T-helper 9 cell (primary cell): ENCODE measurements at regions not wholly inside any gene's neighbourhood (a gene's known extent, or its start where the extent isn't known, plus 50 kb on each side); places are given as distances from the start of the nearest gene placed in this dataset.

Experiments
- DNase-seq: peaks from one replicate; pipeline ENCODE4 v3.0.0-alpha.2; 2020

- DNase-seq: no peak
Observed at GRCh38 chr17:14805348-14805747, 459.8 kb downstream of the PMP22 start.

DNA sequence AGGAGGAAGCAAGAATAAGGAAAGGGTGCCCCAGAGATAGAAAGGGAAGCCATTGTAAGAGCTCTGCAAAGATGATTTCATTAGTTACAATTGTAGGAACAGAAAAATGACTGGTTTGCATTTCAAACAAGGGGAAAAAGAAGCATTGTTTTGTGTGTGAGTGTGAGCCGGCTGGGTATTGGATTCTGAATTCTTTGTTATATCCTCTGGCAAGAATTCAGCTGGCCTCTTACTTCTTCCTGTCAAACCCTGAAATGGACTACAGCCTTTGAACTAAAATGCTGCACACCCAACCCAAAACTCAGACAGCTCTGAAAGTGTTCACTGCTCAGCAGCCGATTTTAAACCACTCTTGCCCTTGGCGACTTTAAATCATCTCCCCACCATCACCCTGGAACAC, 461.3 kb downstream of the PMP22 start:
- no peak for DNase-seq

GRCh38 chr17:14797801-14798200, 467.3 kb downstream of the PMP22 start:
- DNase-seq: no peak

DNA sequence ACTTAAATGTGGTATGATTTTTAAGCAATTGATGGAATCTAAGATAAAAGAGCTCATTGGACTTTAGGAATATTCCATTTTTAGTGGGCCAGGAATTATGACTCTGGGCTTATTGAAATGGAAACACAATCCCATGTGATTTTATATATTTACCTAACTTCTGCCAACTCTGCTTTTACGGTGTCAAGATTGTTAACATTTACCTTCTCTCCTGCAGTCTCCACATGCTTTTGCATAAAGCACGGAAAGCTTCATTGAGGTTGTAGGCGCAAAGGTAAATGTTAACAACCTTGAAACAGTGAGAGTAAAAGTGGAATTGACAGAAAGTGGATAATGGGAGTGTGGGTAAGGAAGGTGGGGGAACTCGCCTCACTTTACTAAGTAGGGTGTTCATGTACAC, 468.1 kb downstream of the PMP22 start:
- DNase-seq: no peak

- no peak for DNase-seq
Observed at GRCh38 chr17:14794961-14795360, 470.2 kb downstream of the PMP22 start.

GRCh38 chr17:14793237-14793636, 471.9 kb downstream of the PMP22 start:
- no peak for DNase-seq

GRCh38 chr17:14792746-14793145, 472.4 kb downstream of the PMP22 start:
- no peak for DNase-seq

DNA sequence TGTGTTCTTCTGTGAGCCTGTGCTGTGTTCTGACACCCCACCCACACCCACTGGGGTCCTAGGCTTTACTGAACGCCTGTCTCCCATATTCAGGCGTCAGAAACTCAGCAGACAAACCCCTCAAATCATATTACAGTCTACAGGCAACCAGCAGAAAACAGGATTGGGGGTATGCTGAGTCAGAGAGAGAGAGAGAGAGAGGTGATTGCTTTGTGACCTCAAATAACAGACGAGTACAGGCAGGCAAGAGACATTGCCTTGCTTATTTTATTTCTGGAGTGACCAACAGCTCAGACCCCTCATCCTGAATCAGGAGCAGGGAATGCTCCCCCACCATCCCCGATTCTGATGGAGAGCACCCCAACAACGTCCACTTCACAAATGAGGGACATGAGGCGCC, 473.9 kb downstream of the PMP22 start:
- DNase-seq: no peak

DNA sequence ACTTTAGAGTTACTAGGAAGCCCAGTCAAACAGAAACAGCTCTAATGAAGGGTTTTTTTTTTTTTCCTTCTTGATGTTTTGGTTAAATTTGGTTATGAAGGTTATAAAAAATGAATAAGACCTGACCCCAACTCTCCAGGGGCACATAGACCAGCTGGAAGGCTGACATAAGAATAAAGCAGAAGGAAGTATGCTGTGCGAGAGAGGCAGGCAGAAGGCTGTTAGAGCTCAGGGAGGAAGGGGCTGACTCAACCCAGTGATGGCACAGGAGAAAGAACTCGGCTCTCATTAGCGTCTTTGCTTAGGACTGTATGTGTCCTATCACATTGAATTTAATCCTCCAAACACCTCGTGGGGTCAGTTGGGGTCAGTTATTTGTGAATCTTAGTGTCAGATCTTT, 474.6 kb downstream of the PMP22 start:
- no peak for DNase-seq

DNA sequence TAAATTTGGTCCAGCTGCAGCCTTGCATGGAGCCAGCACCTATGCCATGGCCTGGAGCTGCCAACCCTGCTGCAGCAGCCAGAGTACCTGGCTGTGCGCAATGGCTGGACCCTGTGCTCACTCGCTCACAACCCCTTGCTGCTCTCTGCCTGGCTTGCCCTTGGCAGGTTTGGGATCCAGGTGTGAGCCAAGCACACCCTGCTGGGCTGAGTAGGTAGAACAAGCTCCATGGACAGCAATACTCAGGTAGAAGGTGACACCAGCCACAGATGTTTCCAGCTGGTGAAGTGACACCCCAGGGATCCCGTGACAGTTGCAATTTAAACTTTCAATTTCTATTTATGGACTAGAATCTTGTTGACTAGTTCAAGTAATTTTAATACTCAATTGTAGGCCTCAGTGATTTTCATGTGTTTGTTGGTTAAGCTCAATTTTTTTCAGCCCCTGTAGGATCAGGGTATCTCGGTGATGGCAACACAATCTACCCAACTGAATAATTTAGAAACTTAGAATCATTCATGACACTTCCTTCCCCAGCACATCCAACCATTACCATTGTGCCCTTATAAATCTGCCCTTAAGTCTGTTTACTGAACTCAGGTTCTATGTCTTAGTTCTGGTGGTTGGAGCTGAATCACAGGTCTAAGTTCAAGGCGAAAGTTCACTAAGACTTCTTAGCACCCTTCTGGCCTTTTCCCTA, 480.0 kb downstream of the PMP22 start:
- peak; percentile 5 for DNase-seq

GRCh38 chr17:14781123-14781522, 480.2 kb downstream of the HS3ST3B1 start:
- DNase-seq: no peak

GRCh38 chr17:14780097-14780651, 479.3 kb downstream of the HS3ST3B1 start:
- DNase-seq: no peak

- no peak for DNase-seq
Observed at GRCh38 chr17:14779241-14779640, 478.4 kb downstream of the HS3ST3B1 start.

DNA sequence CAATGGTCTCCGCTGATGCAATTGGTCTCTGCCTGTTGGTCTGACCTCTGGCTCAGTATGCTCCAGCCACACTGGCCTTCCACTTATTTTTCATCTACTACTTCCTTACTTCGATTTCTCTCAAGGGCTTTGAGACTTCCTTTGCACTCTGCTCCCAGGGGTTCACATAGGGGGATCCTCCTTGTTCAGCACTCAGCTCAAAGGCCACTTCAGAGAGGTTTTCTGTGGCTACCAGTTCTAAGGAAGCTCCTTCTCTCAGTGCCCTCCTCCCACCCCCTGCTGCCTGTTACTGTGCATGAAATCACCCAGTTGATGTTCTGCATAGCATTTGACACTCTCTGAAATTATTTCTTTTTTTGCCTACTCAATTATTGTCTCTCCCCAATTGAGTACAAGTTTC, 476.4 kb downstream of the HS3ST3B1 start:
- DNase-seq: no peak

DNA sequence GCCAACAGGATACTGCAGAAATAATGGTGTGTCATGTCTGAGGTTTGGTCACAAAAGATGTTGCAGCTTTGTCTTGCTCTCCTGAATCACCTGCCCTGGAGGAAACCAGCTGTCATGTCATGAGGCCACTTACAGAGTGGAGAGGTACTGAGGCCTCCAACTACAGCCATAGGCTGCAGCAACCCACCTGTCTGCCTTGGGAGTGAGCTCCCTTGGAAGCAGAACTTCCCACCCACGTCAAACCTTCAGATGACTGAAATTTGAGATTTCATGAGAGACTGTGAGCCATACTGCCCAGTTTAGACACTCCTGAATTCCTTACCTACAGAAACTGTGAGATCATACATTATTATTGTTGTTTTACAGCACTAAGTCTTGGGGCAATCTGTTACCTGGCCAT, 475.9 kb downstream of the HS3ST3B1 start:
- no peak for DNase-seq

DNA sequence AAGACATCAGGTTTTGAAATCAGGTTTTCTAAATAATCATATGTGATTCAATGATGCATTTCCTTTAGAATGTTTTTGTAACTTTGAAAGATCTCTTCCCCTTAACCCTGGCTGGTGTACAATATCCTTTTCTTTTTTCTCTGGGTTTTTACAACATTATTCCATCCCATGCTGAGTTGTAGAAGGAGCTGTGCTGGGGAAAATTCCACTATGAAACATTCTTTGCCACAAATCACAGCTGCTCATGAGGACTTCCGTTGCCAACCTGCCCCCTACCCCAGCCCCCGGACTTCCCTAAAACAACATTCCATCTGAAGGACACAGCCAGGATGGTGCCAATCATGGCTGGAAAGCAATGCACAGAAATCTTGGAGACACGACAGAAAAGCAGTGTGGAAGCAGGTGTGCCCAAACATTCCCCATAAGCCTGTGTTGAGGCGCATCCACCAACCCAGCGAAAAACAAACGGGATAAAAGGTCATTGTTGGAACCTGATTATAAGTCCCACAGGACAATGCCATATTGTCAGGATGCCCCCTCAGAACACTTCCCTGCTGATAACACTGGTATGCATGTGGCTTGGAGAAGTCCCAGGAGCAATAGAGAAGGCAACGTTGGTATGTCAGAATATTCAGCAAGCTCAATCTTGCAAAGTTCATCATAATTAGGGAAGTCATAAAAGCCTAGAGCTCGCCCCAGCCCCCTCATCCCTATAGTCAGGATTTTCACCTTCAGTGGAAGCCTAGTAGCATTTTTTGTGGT, 475.0 kb downstream of the HS3ST3B1 start:
- DNase-seq: no peak

DNA sequence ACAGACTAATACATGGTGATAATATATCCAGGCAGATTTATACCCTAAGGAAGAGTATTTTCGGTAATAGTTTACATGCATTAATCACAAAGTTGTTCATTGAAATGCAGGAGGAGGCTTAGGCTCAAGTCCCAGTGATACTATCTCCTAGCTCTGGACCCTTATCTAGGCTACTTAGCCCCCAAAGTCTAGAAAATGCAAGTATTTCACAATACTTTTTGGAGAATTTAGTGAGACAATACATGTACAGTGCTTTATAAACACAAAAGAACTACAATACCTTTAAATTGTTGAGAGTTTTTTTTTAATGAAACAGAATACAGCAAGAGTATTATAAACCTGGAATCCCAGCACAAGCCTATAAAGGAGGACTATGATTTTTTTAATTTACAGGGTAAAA, 473.9 kb downstream of the HS3ST3B1 start:
- no peak for DNase-seq

- DNase-seq: no peak
Observed at GRCh38 chr17:14772776-14773175, 471.9 kb downstream of the HS3ST3B1 start.

DNA sequence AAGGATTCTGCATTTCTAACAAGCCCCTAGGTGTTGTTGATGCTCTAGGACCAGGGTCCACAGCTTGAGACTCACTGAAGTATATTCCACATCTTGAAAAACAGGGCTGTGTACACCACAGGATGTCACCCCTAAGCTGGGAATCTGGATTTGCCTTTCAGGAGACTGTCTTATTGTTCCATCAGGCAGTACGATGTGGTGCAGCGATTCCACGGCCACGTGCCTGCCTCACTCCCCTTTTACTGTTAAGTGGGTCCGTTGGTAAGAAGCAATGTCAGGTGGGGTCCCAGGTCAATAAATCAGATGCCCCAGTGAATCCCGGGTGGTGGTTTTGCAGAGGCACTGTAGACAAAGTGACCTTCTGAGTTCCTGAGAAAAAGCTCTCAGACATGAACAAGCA, 470.7 kb downstream of the HS3ST3B1 start:
- DNase-seq: no peak

DNA sequence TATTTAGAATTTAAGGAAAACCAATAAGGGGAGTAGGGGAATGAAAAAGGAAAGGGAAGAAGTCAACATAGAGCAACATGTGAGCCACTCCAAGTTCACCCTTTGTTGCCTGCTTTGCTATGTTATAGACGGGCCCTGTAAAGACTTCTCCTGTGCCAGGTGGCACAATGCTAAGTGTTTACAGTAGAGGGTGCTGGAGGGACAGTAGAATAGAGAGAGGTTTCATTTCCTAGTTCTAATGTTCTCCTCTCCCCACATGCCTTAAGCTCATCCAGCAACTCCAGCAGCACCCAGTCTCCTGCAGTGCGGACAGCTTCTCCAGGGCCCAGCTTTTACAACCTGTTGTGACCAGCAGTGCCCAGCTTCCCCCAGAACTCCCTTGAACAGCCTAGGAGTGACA, 468.0 kb downstream of the HS3ST3B1 start:
- DNase-seq: no peak

GRCh38 chr17:14762736-14763479, 462.0 kb downstream of the HS3ST3B1 start:
- DNase-seq: no peak

GRCh38 chr17:14760719-14761411, 460.0 kb downstream of the HS3ST3B1 start:
- DNase-seq: no peak

GRCh38 chr17:14760212-14760611, 459.3 kb downstream of the HS3ST3B1 start:
- no peak for DNase-seq
